ENCODE measurements at regions not wholly inside any gene's neighbourhood (a gene's known extent, or its start where the extent isn't known, plus 50 kb on each side); places are given as distances from the start of the nearest gene placed in this dataset.
"Not testable (repeated sequence)": the region's sequence is repeated elsewhere in the genome, so short reads cannot be mapped to it uniquely, and the experiment has no call there.

- DNase-seq = no peak
Observed at GRCh38 chrX:122092978-122093377, 1045.6 kb downstream of the GLUD2 start.

DNA sequence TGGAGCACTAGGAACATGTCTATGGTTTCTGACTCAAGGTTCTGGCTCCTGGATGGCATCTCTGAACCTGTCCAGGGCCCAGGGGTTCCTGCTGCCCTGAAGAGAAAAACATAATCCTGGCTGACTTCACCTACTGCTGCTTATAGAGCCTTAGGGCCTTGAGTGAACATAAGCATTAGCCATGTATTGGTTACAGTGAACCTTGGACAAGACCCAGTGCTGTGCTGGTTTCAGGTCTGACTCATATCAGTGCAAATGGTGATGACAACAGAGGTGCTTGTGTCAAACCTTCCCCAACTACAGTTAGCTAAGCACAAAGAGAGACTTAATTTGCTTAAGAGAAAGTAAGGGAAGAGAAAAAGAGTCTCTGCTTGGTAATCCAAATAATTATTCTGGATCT is 1047.2 kb downstream of the GLUD2 start:
- no peak for DNase-seq

GRCh38 chrX:122113376-122113775 is 1066.0 kb downstream of the GLUD2 start:
- no peak for DNase-seq

- no peak for DNase-seq
Observed at GRCh38 chrX:122113896-122114295, 1066.5 kb downstream of the GLUD2 start.

DNA sequence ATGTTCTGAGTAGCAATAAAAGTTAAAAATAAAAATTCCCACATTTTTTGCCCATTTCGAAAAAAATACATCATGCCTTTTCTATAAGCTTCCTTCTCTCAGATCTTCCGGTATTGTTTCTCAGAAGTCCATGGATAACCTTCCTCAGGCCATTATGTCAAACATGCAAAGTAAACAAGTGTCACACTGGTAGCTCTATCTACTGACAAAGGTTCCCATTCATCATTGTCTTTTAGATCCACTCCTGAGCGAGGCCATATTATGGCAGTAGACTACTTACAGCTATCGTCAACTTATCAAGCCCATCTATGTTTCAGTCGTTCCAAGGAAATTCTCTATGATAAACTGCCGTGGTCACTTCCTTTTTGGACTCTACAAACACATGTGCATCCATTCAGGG is 1068.2 kb downstream of the GLUD2 start:
- no peak for DNase-seq

GRCh38 chrX:122119361-122119760 is 1064.7 kb upstream of the GRIA3 start:
- no peak for DNase-seq

- no peak for DNase-seq
Observed at GRCh38 chrX:122122274-122122673, 1061.8 kb upstream of the GRIA3 start.

- no peak for DNase-seq
Observed at GRCh38 chrX:122133478-122133877, 1050.6 kb upstream of the GRIA3 start.

- no peak for DNase-seq
Observed at GRCh38 chrX:122134291-122134690, 1049.8 kb upstream of the GRIA3 start.

DNA sequence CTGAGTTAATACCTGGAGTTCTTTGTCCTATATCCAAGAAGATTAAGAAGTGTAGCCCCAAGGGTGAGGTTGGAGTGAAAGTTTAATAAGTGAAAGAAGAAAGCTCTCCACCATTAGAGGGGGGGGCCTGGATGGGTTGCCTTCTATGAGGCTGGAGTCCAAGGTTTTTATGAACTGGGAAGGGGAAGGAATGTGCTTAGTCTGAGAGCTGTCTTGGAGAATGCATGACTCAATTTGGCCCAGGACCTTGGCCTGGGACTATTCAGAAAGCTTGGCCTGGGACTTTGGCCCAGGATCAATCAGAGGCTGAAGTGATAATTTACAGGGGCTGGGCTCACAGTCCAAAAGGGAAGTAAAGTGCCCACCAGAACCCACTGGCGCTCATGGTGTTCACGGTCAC is 1049.0 kb upstream of the GRIA3 start:
- DNase-seq = no peak

GRCh38 chrX:122140219-122140618 is 1043.9 kb upstream of the GRIA3 start:
- DNase-seq = not testable (repeated sequence)

DNA sequence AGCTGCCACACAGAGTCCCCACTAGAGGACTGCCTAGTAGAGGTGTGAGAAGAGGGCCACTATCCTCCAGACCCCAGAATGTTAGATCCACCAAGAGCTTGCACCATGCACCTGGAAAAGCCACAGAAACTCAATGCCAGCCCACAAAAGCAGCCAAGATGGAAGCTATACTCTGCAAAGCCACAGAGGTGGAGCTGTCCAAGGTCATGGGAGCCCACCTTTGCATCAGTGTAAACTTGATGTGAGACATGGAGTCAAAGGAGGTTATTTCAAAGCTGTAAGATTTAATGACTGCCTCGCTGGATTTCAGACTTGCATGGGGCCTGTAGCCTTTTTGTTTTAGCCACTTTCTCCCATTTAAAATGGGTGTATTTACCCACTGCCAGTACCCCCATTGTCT is 1030.1 kb upstream of the GRIA3 start:
- DNase-seq = no peak

DNA sequence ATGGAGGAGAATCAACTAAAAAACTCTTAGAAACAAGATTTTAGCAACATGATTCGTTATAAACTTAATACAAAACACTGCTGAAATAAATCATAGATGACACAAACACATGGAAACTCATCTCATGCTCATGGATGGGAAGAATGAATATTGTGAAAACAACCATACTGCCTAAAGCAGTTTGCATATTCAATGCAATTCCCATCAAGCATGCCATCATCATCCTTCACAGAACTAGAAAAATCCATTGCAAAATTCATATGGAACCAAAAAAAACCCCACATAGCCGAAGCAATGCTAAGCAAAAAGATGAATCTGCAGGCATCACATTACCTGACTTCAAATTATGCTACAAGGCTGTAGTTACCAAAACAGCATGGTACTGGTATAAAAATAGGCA is 1015.8 kb upstream of the GRIA3 start:
- no peak for DNase-seq

- no peak for DNase-seq
Observed at GRCh38 chrX:122184791-122185190, 999.3 kb upstream of the GRIA3 start.

DNA sequence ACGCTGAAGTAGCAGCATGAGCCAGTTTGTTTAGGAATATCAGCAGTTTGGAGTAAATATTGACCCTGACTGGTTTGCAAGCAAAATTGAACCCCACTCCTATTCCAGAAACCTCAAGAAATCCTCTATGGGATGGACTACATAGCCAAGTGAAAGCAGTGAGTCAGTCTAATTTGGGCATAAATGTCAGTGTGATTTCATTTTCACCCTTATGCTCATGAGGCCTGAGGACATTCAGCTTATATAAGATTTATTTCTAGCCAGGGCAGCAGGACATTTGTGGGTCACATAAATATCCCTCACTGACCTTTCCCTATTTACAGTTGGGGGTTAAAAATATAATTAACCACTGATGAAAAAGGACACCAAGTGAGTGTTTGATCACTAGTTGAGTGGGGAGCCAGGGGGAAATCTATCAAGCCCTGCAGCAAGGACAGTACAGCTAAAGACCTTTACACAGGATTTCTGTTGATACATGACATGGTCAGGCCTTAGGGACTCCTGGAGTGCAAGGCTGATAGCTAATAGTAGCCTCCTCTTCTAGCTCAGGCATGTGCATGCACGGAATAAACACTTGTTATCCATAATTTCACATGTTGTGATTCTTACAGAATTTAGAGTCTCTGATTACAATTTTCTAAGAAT is 996.9 kb upstream of the GRIA3 start:
- DNase-seq = no peak

GRCh38 chrX:122188751-122189150 is 995.3 kb upstream of the GRIA3 start:
- no peak for DNase-seq

DNA sequence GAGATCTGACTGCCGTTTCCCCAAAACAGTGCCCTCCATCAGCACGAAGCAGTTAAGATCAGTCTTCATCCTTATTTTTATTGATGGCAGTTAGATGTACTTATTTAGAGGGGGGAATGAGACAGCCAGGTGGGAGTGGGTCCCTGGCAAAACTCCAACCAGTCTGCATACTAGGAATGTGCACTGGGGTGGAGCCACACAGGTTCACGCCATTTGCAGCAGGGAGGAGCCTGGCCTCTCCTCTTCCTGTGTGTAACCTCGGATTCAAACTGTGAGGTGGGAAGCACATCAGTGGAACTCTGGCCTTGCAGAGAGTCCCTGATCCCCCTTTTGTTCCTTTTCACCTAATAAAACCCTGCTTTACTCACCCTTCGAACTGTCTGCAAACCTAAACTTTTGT is 987.7 kb upstream of the GRIA3 start:
- no peak for DNase-seq

DNA sequence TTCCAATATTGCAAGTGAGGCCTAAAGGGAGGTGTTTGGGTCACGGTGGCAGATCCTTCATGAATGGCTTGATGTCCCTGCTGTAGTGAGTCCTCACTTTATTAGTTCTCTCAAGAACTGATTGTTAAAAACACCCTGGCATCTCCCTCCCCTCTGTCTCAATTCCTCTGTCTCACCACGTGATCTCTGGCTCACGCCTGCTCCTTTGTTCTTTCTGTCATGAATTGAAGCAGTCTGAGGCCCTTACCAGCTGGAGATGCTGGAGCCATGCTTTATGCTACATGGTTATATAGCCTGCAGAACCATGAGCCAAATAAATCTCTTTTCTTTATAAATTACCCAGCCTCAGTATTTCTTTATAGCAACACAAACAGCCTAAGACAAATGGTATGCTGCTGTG is 980.7 kb upstream of the GRIA3 start:
- no peak for DNase-seq

DNA sequence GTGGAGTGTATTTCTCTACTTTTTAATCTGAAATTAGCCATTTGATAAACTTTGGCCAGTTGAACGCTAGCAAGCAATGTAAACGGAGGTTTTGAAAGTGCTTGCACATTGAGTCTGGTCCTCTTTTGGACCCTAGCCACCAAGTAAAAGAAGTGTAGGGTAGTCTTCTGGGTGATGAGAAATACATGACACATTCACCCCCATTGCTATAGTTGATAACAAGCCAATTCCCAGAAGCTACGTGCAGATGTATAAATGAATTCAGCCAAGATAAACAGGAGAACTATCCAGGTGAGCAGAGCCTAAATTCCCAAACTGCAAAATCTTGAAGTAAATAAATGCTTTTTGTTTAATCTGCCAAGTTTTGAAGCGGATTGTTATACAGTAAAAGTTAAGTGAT is 965.4 kb upstream of the GRIA3 start:
- DNase-seq = no peak

DNA sequence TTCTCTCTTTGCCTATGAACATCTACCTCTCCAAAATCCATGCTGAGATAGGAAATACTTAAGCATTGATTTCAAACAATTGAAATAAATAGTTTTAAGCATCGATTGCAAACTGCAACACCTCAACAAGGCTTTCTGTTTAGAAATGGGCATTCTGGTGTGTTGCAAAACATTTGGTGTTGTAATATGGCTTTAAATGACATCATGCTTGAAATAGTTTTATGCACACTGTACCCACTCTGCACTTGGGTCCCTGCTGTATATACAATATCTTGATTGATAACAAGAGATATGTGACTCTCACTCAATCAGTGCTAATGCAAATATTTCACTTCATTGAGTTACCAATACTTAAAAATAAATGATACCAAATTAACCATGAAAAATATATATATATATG is 964.9 kb upstream of the GRIA3 start:
- no peak for DNase-seq

DNA sequence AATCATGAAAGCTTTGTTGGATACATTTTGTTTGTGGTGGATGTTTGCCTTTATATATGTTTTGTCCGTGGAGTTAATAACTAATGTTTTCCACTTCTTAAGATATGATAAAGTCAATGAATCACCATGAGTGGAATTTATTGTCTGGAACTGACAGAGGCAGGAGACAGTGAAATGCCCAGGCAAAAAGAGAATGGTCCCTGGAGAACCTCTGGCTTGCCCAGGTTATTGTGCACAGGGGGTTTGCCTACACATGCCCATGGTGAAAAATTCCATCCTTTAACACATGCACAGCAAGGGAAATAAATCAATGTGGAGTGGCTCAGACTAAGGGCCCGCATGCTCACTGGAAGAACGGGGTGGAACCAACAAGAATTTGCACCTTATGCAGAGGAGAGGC is 964.3 kb upstream of the GRIA3 start:
- DNase-seq = no peak

- DNase-seq = no peak
Observed at GRCh38 chrX:122220644-122221373, 963.3 kb upstream of the GRIA3 start.

DNA sequence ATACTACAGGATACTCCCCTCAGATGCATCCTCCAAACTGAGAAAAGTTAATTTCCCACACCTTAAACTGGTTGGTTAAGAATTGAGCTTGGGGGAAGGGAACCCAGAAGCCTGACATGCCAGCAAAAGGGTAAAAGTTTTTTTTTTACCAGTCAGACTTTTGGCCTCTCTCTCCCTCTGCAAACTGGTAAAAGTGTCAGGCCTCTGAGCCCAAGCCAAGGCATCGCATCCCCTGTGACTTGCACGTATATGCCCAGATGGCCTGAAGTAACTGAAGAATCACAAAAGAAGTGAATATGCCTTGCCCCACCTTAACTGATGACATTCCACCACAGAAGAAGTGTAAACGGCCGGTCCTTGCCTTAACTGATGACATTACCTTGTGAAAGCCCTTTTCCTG is 962.3 kb upstream of the GRIA3 start:
- DNase-seq = not testable (repeated sequence)

GRCh38 chrX:122224137-122224536 is 959.9 kb upstream of the GRIA3 start:
- not testable (repeated sequence) for DNase-seq

DNA sequence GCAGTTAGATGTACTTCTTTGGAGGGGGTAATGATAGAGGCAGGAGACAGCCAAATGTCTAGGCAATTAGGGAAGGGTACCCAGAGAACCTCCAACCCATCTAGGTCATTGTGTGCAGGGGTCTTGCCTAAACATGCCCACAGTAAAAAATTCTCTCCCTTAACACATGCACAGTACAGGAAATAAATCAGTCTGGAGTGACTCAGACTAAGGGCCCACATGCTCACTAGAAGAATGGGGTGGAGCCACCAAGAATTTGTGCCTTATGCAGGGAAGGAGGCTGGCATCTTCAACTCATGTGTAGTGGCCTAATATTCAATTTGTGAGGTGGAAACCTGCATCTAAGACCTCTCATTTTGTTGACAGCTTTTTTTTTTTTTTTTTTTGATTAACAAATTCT is 945.3 kb upstream of the GRIA3 start:
- DNase-seq = no peak

Data from COR-L47 (cell line).